Choroid plexus epithelial cell (primary cell): ENCODE measurements at regions not wholly inside any gene's neighbourhood (a gene's known extent, or its start where the extent isn't known, plus 50 kb on each side); places are given as distances from the start of the nearest gene placed in this dataset.
A peak's percentile ranks its signal among the peaks of the same experiment; 100 is the strongest.

ENCODE experiments used
- DNase-seq: peaks from one replicate; pipeline ENCODE4 v3.0.0-alpha.2; 2010; ENCODE audit warnings: low read depth
- H3K4me3 ChIP-seq: 2 replicates; pipeline ENCODE4 v1.5.1; 2011; ENCODE audit warnings: low read depth, mild to moderate bottlenecking, control low read depth, low read length, moderate library complexity
- TF ChIP-seq, protein P1 (sequence below): conservative IDR thresholded peaks from 2 replicates; pipeline ENCODE4 v1.5.1; 2011; ENCODE audit warnings: low read depth, mild to moderate bottlenecking, control low read depth, inconsistent platforms, low read length, moderate library complexity

DNA sequence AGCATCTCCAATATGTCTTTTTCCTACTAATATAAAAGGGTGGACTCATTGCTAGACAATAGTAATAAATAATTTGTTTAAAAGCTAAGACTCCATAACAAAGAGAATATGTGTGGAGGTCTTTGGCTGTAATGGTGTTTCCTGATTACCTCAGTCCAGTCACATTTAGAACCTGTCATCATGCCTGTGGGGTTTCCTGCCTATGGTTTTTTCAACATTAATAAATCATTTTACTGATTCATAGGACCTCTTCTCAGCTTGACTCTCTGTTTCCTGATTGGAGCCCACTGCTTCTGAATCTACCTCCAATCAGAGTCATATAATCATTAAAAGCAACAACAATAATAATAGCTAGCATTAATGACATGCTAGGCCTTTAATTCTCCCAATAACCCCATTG, 52.4 kb upstream of the GNAI1 start:
- H3K4me3 ChIP-seq, result no peak overlapping the region
- TF ChIP-seq, protein P1, sequence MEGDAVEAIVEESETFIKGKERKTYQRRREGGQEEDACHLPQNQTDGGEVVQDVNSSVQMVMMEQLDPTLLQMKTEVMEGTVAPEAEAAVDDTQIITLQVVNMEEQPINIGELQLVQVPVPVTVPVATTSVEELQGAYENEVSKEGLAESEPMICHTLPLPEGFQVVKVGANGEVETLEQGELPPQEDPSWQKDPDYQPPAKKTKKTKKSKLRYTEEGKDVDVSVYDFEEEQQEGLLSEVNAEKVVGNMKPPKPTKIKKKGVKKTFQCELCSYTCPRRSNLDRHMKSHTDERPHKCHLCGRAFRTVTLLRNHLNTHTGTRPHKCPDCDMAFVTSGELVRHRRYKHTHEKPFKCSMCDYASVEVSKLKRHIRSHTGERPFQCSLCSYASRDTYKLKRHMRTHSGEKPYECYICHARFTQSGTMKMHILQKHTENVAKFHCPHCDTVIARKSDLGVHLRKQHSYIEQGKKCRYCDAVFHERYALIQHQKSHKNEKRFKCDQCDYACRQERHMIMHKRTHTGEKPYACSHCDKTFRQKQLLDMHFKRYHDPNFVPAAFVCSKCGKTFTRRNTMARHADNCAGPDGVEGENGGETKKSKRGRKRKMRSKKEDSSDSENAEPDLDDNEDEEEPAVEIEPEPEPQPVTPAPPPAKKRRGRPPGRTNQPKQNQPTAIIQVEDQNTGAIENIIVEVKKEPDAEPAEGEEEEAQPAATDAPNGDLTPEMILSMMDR, result no peak
- no peak for DNase-seq

DNA sequence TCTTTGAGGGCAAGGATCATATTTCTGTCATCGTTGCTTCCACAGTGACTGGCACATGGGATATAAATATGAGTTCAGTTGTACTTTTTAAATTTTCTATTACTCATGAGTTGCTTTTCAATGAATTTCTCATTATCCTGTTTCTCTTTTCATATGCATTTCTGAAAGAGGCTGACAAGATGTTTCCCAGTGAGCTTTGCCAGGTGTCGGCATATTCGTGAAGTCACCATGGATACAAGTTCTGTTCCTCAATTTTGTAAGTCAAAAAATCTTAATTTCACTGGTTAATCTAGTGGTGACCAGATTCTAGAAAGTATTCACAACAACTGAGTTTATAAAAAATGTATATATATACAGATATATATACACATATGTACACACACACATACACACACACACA, 55.7 kb upstream of the GNAI1 start:
- TF ChIP-seq, protein P1, result no peak
- DNase-seq, result no peak

DNA sequence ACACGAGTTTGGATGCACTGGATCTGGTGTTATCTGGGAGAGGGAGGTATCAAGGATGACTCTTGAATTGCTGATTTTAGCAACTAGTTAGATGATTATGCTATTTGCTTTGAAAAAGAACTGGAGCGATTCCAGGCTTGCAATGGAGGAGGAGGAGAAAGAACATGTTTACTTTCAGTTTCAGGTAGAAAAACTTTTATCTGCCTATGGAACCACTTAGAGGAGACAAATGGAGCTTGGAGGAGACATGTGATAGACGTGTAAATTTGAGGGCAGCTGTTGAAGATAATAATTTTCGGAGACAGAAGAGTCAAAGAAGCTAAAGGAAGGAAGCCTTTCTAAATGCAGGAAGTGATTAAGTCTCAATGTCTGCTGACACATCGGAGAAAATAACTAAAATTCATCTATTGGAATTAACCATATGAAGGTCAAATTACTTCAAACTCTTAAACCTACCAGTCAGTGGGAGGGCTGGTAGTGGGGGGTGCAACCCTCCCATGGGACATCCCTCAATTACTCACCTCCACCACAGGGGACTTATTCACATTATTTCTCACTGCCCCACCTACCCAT, 56.4 kb upstream of the GNAI1 start:
- peak overlapping the region; percentile 39 for H3K4me3 ChIP-seq
- peak; percentile 66 for DNase-seq
- TF ChIP-seq, protein P1, result no peak

More for the DNA sequence above, 55.7 kb upstream of the GNAI1 start:
- H3K4me3 ChIP-seq, result no peak overlapping the region

DNA sequence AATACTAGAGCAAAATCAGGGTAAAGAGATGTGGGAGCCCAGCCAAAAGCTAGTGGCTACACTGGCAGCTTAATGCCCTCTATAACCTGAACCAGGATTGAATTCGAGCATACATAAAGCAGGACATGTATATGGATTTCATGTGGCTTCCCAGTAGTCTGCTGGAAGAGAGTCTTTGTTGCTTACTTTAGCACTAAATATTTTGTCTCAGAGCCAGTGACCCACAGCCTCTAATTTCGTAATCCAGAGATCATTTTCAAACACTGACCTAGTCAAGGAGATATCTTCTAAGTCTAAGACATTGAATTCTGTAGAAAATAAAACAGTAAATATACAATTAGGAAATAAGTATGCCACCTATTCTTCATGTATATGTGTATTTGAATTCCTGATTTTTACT, 64.2 kb upstream of the GNAI1 start:
- TF ChIP-seq, protein P1, result no peak
- peak; percentile 64 for DNase-seq
- H3K4me3 ChIP-seq, result no peak overlapping the region

DNA sequence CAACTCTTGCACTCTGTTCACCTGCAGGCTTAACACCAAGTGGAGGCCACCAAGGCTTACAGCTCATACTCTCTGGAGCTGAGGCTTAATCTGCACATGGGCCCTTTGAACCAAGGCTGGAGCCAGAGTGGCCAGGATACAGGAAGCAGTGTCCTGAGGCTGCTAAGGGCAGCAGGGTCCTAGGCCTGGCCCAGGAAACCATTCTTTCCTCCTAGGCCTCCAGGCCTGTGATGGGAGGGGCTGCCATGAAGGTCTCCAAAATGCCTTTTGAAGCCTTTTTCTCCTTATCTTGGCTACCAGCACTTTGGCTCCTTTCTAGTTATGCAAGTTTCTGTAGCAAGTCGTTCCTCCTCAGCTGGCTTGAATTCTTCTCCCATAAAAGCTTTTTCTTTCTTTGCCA, 68.0 kb upstream of the GNAI1 start:
- TF ChIP-seq, protein P1, result no peak
- no peak overlapping the region for H3K4me3 ChIP-seq
- no peak for DNase-seq

DNA sequence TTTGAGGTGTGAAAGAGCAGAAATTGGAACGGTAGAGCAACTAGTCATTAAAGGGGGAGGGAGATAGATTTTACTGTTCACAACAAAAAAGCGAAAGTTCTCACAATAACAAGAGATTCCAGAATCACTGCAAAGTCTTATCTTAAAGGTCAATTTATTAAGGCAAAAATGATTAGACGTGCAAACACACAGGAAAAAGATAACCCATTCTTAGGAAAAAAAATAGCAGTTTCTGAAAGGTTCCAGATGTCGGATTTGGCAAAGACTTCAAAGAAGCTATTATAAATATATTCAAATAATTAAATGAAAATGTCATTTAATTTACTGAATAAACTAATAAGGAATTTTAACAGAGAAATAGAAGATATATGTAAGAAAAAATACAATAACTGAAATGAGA, 70.8 kb upstream of the GNAI1 start:
- TF ChIP-seq, protein P1, result no peak
- DNase-seq, result no peak
- peak overlapping the region; percentile 3 for H3K4me3 ChIP-seq

DNA sequence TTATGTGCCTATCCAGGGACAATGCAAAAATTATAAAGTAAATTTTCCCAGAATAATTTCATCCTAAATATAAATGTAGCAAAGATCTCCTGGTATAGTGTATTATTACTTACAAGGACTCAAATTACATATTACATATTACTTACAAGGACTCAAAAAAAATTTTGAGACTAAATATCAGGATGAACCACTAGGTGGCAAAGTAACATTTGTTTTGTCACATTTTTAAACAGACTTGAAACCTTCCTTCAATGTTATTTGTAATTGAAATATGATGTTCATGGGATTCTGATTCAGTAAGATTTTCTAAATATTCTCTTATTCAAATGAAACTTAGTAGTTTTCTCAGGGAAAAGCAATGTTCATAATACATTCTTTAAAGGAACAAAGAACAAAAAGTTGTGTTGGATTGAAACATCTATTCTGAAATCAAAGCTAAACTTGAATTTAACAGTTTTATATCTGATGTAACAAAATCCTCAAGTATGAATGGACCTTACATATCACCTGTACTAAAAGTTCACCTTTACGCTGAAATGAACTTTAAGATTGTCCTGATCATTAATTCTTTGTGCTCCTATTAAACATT, 74.3 kb upstream of the GNAI1 start:
- TF ChIP-seq, protein P1, result peak; percentile 50
- H3K4me3 ChIP-seq, result no peak overlapping the region
- peak; percentile 89 for DNase-seq
